Stimulated activated CD8-positive, alpha-beta memory T cell treated with anti-CD3 and anti-CD28 coated beads, Interleukin-4, amount 100 ng/mL, for 48 hours (primary cell): ENCODE measurements at regions not wholly inside any gene's neighbourhood (a gene's known extent, or its start where the extent isn't known, plus 50 kb on each side); places are given as distances from the start of the nearest gene placed in this dataset.

Source experiments
- DNase-seq: peaks from one replicate; pipeline ENCODE4 v3.0.0-alpha.2; 2020

DNA sequence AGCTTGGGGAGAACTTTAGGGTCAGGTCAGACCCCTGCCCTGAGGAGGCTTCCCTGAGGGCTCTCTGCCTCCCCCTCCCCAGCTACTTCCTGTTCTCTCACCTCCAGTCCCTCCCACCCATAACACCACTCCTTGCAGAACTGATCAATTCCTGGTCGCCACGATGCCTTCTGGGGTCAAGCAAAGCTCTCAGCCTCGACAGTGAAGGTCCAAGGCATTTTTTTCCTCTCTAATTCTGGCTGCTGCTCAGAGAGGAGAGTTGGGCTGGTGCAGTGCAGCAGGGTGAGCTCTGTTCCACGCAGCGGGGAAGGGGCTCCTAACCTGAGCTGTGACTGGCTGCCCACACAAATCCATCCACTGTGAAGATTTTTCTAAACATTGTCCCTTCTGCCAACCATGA, 628.4 kb downstream of the BRD1 start:
- DNase-seq, result no peak

DNA sequence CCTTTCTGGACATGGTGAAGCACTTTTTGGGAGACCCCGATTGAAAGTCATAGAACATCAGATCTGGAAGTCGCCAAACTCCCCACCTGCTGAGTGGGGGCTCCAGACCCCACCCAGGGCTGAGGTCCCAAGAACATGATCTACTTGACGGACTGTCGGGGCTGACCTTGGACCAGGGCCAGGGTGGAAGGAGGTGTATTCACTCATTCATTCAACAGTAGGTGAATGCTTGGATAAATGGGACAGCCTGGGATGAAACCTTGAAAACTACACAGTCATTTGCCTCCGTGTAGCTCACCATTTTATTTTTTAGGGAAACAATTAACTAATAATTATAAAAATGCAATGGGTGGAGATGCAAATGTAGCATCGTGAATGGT, 629.0 kb downstream of the BRD1 start:
- DNase-seq, result no peak

DNA sequence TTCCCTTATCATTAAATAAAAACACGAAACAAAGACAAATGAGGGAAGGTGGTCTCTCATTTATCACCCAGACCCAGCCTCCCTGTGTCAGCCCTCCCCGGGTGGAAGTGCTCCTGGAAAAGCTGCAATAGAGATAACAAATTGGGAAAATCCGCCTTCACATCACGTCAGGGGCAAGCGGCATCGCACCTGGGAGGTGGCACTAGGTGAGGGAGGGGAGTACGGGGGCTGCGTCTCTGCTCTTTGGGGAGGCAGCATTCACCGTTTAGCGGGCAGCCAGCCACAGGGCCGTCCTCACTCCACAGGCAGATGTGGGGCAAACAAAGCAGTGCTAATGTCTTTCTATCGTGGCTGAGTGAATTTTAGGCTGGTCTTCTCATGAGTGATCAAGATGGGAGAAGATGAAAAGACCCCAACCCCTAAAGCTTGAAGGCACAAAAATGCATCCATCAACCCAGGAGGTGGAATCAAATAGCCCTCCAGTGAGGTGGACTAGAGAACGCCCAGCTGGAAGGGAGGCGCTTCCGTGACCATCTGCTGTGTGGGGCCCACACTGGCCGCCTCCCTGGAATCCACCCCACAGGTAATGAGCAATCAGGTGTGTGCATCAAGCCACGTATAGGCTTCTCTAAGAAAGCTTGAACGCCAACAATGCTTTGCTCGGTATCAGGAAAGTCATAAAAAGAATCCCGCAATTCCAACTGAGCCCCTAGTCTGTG, 629.5 kb downstream of the BRD1 start:
- no peak for DNase-seq

DNA sequence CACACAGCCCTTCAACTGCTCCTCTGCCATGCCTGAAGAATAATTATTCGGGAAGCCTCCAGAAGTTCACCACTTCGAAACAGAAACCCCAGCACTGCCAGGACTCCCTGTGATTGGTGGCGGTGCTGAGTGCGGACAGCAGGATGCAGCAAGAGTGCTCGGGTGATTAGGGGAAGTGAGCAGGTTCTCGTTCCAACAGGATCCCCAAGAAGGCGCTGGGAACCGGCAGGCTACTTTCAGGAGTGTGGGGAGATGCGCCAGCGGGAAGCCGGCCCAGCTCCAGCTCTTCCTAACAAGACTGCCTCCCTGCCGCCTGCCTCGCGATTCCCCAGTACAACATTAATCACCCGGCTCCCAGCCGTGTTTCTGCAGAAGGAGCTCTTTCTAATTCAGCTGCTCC, 630.2 kb downstream of the BRD1 start:
- DNase-seq, result no peak

DNA sequence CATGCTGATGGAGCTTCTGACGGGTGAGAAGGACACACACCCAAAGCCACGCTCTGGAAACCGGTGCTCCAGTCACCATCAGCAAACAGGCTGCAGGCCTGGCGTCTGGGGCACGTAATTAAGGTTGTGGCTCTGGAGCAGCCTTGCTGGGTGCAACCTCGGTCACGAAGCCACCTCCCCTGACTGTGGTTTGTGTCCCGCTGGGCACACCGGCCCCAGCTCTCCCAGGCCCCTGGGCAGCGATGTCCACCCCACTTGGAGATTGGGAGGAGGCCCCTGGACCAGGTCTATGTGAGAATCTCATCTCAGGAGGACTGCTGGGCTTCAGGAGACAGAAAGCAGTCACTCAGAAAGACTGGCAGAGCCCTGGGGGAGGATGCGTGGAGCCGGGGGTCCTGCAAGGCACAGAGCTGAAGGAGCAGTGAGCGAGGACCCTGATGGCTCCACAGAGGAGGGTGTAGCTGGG, 631.6 kb downstream of the BRD1 start:
- DNase-seq, result no peak

DNA sequence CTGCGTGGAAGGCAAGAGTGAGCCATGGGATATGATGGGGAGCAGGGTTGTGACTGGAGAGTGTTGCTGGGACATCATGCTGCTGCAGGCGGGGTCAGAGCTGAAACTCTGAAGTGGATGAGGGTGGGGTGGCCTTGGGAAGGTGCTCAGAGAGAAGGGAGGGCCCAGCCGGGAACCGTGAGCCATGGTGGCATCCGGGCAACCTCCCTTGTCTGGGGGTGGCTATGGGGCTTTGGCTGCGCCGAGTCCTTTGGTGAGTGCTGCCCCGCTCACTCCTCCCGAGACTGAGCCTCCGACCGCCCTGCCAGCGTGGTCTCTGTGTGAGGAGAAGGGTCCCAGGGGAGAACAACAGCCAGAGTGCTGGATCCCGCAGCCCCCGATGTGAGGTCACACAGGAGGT, 632.0 kb downstream of the BRD1 start:
- no peak for DNase-seq

DNA sequence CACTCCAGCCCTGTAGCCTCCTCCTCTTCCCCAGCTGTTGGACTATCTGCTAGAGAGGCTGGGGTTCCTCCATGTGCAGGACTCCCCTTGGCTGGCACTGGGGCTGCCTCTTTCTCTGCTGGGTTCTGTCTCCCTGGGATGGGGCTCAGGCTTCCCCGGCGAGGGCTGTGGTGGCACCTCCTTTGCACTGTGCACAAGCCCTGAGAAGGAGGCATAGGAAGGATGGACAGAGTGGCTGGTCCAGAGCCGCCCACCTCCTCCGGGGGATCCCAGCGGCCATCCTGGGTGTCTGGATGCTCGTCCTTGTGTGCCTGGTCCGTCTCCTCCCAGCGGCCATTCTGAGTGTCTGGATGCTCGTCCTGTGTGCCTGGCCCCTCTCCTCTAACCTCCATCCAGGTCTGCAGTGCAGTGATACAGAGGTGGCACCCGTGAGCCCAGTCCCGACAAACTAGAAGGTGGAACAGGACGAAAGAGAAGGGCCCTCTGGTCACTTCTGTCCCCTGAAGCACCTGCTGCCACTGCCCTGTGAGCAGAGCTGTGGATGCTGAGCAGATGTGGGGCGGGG, 633.7 kb downstream of the BRD1 start:
- no peak for DNase-seq

DNA sequence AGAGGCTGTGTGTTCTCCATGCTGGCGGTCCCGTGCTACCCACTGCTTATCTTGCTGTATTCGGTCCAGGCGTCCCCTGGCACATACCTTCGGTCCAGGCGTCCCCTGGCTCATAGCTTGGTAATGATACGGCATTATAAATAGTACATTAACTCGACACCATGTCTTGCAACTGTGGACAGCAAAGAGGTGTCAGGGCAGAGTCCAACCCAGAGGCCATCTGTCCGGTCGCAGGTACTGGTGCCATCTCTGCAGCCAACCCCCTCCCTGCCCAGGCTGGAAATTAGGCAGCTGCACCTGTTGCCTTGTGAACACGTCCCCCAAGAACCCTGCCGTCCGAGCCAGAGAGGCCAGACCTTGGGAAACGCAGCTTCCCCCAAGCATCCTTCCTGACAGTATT, 634.3 kb downstream of the BRD1 start:
- no peak for DNase-seq

DNA sequence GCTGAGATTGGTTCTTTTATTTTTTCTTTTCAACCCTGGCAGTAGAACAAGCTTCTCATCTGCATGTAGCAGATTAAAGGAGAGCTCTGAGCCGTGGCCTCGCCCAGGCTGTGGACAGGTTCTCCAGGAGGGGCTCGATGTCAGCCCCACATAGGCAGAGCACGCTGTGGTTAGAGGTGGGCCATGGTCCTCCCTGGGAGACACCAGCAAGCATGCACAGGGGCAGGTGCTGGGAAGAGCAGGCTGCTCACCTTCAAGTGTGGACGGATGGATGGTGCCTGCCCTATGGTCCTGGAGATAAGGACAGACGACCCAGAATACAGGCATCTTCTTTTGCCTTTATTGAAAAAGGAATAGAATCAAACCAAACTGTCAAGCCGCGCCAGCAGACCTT, 634.8 kb downstream of the BRD1 start:
- no peak for DNase-seq

DNA sequence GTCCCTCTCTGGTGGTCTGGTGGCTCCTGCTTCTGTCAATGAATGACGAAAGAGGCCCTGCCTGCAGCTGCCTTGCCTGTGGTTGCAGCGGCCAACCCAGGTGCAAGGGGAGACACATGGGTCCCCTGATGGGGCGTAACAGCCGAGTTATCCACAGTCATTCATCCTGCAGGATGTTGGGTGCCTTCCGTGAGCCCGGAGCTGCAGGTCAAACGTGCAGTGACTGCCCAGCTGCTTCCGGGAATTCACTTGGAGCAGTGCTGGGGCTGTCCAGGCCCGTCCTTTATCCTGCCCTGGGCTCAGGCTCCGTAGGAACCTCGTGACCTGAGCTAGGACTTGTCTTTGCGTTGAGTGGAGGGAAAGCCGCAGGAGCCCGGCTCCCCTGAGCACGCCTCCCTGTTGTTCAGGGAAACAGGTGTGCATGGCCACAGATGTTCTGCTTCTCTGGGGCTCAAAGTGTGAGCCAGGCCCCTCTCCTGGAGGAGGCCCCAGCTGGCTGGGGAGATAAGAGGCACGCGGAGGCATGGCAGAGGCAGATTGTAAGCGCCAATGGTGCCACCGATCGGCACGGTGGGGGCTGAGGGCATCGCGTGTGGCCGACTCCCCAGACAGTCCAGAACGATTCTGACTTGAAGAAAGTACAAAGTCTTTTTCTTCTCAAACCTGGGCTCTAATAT, 635.4 kb downstream of the BRD1 start:
- DNase-seq, result no peak

DNA sequence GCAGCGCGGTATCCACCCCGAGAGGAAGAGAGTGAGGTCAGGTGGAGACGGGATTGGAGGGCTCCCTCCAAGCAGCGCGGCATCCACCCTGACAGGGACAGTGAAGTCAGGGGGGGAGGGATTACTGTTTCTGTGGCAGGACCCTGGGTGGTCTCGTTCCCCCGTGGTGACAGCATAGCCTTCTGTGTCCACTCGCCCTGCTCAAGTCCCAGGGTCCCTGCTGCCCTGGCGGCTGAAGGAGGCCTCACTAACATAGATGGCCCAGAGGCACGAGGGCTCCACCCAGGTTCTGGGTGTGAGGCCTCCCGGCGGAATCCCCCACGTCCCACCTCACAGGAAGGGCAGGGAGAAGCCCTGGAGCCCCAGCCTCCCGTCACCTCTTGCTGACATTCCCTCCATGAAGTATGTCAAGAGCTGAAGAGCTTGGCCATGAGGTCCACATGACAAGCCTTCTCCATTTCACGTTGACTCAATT, 636.1 kb downstream of the BRD1 start:
- DNase-seq, result no peak

DNA sequence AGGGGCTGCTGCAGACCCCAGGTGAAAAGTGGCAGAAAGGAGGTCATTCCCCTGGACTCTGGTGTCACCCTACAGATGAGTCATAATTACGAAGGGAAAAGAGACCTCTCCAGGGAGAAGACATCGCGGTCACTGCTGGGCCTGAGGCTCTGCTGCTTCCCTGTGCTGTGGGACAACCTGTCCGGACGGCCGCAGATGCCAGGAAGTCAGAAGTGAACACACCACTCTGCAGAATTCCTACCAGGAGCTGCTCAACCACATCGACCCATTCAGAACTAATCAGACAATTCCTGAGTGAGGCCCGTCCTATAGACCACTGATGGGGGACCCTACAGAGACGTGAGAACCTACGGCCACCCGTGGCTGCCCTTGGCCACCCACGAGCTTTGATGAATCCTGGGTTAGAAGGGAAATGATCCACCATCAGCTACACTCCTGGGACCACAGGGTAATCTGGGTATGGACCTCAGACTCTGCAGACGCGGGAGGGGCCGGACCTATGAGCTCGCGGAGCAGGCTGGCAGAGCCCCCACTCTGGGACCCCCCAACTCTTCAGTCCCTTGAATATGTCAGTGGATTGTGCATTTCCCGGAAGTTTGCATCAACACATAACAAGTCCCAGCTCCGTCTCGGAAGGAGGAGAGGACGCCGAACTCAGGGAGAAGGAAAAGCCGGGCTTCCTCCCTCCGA, 636.7 kb downstream of the BRD1 start:
- no peak for DNase-seq

DNA sequence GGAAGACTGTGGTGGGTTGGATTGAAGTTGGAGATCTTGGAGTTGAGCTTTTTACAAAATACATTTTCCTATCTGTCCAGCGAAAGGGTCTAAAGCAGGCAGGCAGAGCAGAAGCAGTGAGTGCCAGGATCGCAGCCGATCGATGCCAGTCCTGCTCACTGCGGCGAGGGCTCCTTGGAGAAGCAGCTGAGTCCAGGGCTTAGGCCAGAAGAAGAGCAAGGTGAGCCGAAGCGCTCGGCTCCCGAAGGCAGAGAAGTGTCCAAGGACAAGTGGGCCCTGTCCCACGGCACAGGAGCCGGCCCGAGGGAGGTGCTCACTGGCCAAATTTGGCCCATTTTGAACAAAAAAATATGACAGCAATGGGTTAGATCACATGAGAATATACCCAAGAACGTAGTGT, 637.8 kb downstream of the BRD1 start:
- DNase-seq, result no peak

DNA sequence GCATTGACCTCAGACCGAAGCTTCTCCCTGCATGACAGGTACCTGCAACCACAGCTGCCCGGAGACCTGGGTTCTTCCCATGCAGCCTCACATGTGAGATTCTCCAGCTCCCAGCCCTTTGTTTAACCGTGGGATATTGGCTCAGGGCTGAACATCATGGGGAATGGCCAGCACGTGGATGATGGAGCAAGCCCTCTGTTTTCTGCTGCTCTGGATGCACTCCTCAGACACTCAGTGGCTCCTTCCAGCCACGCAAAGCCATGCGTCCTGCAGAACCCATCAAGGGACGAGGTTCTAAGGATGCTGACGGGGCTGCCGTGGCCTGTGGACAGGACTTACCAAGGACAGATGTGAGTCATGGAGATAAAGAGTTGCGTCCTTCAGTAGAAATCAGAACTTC, 639.1 kb downstream of the BRD1 start:
- DNase-seq, result no peak

DNA sequence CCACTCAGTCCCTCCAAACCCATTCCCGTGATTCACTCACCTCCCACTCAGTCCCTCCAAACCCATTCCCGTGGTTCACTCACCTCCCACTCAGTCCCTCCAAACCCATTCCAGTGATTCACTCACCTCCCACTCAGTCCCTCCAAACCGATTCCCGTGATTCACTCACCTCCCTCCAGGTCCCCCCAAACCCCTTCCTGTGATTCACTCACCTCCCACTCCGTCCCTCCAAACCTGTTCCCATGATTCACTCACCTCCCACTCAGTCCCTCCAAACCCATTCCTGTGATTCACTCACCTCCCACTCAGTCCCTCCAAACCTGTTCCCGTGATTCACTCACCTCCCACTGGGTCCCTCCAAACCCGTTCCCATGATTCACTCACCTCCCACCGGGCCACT, 639.6 kb downstream of the BRD1 start:
- no peak for DNase-seq

DNA sequence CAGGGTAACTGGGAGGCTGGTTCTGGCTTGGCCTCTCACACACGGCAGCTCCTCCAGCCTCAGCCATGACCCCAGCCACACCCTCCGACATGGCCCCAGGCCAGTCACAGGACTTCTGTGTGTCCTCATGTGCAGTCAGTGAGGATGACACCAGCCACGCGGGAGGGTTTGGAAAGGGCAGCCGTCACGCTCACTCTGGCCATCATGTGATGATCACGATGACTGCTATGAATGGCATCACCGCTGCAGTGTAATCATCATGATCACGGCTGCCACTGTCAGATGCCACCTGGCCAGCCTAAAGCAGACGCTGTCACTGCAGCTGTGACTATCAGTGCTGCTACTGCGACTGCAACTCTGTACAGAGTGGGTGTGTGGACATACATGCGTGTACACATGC, 640.9 kb downstream of the BRD1 start:
- DNase-seq, result no peak

DNA sequence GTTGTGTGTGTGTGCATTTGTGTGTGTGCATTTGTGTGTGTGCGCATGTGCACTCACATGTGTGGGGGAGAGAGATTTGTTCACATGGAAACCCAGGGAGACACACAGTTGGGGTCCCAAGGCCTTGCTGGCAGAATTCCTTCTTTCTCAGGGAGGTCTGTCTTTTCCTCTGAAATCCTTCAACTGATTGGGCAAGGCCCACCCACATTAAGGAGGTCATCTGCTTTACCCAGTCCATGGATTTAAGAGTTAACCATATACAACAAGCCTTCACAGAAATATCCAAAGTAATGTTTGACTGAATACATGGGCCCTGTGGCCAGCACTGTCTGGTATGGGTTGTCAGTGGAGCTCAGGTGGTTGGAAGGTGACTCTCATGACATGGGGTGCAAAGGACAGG, 641.4 kb downstream of the BRD1 start:
- no peak for DNase-seq

DNA sequence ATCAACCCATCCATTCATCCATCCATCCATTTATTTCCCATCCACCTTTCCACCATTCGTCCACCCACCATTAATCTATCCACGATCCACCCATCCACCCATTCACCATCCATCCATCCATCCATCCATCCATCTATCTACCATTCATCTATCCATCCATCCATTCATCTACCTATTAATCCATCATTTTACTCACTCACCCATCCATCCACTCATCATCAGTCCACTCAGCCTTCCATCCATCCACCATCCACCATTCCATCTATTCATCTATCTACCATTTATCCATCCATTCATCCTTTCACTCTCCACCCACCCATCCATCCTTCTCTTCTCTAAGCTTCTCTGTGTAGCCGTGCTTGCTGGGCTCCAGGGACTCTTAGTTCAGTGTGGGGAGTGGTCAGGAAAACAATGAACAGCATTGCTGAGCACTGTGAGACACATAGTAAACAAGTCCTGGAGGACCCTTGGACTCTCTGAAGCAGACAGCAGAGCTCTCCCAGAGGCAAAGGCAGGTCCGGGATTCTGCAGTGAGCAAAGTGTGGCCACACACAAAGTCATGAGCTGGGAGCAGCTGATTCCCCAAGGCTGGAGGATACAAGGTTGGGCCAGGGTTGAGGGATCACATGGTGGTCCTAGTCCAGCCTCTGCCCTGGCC, 642.2 kb downstream of the BRD1 start:
- DNase-seq, result no peak

DNA sequence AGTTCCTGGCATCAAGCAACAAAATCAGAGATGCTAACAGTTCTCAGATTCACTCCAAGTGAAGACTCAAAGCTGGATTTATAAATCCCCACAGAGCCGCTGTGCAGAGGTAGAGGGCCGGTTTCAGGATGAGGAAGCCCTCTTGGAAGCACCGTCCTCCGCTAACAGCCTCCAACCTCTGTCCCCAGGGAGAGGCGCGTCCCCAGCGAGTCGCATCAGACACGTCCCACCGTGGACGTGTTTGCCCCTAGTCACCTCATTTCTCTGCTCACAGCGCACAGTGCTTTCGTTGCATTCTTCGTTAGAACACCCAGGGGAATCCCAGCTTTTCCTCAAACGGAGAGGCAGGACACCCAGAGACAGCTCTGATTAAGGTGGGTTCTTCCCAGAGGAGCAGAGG, 642.9 kb downstream of the BRD1 start:
- DNase-seq, result no peak

DNA sequence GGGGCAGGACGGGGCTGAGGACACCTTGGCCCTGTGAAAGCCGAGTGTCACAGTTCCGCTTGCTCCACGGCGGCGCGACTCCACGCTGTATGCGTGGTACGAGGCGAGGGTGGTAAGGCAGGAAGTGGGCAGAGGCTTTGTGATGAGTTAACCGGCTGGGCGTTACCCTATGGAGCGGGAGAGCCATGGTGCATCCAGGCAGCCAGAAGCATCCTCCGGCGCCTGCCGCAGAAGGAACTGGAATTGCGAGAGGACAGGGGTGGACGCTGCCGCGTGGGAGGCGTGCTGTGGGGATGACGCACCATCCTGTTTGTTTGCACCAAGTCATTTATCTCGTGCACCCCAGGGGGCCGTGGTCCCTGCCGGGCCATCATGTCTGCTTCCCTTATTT, 643.9 kb downstream of the BRD1 start:
- no peak for DNase-seq

DNA sequence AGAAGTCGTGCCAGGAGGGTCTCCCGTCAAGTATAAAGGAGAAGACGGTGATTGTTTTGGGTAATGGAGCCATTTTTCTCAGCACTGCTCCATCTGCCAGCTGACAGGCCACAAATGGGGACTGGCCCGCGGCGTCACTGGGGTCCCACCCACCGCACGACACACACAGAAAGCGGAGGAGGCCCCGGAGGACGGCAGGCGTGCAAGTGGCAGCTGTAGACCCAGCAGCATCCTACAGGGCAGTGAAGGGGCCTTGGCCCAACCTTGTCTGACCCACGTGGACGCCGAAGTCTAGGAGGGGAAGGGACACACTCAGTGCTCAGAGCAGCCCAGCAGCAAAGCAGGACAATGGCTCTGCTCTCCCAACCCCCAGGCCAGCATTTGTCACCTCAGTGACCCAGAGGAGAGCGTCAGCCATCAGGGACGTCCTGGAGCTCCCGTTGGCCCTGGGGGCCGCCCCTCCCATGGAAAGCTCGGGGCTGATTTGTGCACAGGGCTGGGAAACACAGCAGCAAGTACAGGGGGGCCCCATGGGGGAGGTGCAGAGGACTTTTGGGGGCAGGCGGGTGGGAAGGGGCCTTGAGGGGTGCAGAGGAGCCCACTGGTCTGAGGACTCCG, 644.4 kb downstream of the BRD1 start:
- no peak for DNase-seq

DNA sequence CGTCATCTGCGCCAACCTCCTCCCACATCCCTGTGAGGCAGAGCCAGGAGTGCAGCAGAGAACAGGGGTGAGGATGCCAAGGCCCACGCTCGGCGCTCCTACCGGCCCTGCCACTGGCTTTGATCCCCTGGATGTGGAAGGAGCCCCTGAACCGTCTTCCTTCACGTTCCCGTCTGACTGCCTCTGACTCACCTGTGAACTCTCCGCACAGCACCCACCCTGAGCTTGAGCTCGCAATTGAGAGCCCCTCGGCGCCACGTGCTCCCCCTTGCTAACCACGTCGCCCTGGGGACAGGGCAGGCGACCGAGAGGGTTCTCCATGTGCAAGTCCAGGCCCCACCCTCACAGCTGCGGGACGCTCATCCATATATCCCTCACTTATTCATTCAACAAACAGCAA, 645.3 kb downstream of the BRD1 start:
- DNase-seq, result no peak

DNA sequence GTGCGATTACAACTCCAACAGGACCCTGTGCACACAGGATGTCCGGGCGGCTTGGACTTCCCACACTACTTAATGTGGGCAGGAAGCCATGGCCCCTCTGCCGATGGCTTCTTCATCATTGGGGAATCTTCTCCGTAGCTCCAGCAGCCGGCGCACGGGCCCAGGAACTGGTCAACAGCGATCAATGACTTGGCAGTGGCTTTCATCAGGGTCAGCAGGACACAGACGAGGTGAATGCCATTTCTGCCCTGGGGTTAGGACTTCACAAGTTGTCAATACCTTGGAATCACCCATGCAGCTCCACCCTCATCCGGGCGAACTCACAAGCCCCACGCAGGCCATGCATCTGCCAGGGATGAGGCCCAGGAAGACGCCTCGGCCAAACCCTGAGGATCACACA, 645.7 kb downstream of the BRD1 start:
- DNase-seq, result no peak
